ENCODE measurements at regions not wholly inside any gene's neighbourhood (a gene's known extent, or its start where the extent isn't known, plus 50 kb on each side); places are given as distances from the start of the nearest gene placed in this dataset.

DNA sequence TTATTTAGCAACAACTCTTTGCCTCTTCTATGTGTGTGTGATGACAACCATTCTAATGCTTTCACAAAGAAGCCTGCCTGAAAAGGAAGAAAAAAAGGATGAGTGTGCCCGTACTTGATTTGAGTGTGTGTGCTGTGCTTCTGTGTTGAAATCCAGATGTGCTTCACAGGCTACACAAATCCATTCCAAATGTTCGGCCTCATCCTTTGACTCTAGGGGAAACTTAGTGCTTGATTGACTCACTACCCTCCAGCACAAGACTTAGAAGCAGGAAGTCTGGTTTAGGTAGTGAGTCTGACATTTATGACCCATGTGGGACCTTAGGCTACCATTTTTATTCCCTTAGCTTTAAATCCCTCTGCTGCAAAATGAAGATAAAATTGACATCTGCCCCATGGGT lies 108.8 kb upstream of the PLAAT1 start:
- no peak for TF ChIP-seq EP300 (IDR thresholded peaks at IDR 0.05)
- no peak for TF ChIP-seq CTCF (IDR thresholded peaks at IDR 0.05)
- TF ChIP-seq POLR2AphosphoS5 (IDR thresholded peaks at IDR 0.05), result no peak
